ENCODE measurements at regions not wholly inside any gene's neighbourhood (a gene's known extent, or its start where the extent isn't known, plus 50 kb on each side); places are given as distances from the start of the nearest gene placed in this dataset.

DNA sequence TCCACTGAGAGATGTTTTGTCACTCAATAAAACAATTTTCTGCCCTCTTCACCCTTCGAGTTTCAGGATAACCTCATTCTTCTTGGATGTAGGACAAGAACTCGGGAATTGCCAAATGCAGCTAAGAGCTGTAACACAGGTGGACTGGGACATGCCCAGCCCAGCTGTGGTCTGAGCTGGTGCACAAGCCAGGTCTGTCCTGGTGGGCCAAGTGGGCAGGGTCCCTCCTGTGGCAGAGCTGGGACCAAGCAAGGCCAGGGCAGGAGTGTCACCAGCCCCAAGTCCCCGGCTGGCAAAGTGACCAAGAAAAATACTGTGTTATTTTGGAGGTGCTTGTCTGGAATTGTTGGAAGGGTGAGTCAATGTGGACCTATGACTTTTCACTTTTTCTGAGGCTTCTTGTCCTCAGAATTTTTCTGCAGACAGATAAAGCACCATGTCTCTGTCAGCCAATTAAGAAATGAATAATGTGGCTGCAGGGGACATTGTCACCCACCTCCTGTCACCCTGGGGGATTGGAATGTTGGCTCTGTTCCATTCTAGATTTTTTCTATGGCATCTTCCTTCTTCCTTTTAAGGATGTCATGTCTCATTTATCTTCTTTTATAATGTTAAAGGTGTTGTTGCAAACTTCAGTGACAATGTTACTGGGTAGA, 645.2 kb upstream of the EPHA6 start:
- no peak for DNase-seq

GRCh38 chr3:96172917-96173316, 641.5 kb upstream of the EPHA6 start:
- DNase-seq = no peak

GRCh38 chr3:96175500-96175899, 638.9 kb upstream of the EPHA6 start:
- no peak for DNase-seq

DNA sequence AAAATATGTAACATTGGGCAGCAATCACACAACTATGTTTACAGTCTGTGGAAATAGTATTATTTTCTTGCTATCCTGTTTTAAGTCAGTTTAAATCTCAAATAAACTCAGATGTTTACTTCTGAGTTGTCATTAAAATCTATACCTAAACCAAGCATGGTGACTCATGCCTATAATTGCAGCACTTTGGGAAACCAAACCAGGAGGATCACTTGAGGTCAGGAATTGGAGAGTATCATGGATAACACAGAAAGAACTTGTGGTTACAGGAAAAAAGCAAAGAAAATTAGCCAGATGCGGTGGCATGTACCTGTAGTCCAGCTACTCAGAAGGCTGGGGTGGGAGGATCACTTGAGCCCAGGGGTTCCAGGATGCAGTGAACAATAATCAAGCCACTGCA, 631.6 kb upstream of the EPHA6 start:
- DNase-seq = no peak

GRCh38 chr3:96183871-96184270, 630.5 kb upstream of the EPHA6 start:
- DNase-seq = no peak

DNA sequence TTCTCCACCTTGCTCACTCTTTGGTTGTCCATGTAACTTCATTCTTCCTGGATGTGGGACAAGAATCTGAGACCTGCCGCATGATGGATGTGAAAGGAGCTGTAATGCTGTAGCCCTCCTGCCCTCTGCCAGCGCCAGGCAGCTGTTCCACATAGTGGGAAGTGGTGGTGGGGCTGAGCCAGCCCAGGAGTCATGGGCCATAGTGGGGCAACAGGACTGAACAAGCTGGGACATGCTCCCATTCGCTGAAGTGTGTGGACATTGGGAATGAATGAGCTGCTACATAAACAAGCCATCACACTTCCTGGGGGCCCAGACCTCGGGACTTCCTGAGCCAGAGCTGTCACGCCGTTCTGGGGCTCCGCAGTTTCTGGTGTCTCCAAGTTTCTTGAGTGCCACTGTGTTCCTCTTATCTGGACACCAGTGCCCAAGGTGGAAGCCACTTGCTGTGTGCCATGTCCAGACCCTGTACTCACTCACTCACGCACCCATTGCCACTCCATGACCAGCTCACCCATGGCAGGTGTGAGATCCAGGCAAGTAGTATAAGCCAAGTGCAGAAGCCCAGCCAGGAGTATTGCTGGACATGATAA, 624.3 kb upstream of the EPHA6 start:
- DNase-seq = no peak

GRCh38 chr3:96192966-96193550, 621.3 kb upstream of the EPHA6 start:
- DNase-seq = no peak

- DNase-seq = no peak
Measured at GRCh38 chr3:96200897-96201296, 613.5 kb upstream of the EPHA6 start.

DNA sequence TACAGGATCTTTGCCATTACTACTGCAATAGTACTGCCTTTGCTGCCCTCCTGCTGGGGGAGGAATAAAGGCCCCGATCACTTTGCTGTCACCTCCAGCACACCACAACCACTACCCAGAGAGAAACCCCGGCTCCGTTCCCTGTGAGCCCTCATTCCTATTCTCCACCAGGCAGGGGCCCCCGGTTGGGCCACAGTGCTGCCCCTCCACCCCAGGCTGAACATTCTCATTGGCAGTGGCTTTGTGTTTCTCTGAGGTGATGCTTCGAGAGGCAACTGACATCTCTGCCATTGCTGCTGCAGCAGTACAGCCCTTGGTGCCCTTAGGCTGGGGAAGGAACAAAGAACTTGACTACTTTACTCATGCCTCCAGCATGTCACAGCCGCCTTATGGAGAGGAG, 612.9 kb upstream of the EPHA6 start:
- no peak for DNase-seq

GRCh38 chr3:96202181-96202580, 612.2 kb upstream of the EPHA6 start:
- DNase-seq = no peak

- no peak for DNase-seq
Measured at GRCh38 chr3:96209699-96210098, 604.7 kb upstream of the EPHA6 start.

DNA sequence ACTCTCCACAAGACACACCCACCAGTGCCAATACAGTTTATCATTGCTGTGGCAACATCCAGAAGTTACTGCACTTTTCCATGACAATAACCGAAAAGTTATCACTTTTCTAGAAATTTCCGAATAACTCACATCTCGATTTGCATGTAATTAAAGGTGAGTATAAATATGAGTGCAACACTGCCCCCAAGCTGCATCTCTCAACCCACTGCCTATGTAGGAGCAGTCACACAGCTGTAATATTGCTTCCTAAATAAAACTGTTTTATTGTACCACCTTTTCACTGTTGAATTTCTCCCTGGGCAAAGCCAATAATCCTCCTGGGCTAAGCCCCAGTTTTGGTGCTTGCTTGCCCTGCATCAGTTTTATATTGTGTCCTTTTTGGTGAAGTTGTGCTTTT, 601.0 kb upstream of the EPHA6 start:
- no peak for DNase-seq

- DNase-seq = no peak
Measured at GRCh38 chr3:96214941-96215340, 599.5 kb upstream of the EPHA6 start.

DNA sequence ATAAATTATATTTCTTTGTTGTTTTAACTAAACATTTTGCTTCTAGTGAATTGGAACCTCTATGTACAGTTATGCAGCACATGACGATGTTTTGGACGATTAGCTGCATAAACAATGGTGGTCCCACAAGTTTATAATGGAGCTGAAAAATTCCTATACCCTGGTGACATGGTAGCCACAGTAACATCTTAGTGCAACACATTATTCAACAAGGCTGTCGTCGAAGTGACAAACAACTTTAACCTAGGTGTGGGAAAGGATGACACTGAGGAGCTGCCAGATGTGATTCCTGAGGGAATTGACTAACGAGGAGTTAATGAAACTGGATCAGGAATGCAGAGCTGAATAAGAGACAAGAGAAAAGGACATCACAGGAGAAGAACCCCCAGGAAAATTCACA, 588.9 kb upstream of the EPHA6 start:
- DNase-seq = no peak

DNA sequence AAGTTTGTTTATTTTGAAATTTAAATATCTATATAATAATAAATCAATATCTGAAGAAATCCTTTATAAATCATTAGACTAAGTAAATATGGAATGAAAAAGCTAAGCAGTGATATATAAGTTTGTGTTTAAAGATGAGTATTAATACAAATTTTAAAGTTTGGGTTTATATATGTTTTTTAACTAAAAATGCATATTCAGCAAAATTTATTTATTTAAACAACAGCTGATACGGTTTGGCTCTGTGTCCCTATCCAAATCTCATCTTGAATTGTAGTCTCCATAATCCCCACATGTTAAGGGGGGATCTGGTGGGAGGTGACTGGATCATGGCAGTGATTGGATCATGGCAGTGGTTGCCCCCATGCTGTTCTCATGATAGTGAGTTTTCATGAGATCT, 580.7 kb upstream of the EPHA6 start:
- no peak for DNase-seq

DNA sequence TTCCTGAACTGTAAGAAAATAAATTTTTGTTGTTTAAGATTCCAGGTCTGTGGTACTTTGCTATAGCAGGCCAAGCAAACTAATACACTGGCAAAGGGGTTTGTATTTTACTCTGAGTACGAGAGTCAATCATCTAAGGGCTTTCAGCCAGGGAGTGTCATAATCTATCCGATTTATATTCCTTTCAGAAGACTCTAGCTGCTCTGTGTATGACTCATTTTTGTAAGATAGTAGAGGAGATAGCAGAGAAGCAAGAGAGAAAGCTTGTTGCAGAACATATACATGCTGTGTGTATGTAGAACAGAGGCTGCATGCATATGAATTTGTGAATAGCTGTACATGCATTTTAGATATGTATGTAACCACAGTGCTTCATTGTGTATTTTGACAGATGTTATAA, 577.9 kb upstream of the EPHA6 start:
- DNase-seq = no peak

DNA sequence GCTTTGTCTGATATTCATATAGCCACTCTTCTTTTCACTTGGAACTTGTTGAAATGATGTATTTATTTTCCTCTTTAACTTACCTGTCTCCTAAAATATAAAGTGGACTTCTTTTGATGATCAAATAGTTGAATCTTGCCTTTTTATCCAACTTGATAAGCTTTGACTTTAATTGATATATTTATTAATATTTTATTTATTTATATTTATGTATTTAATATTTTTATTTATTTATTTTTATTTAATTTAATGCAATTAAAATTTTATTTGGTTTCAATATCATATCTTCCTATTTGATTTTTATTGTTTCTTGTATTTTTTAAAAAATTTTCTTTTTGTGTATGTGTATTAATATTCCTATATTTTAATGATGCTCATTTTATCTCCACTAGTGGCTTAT, 555.1 kb upstream of the EPHA6 start:
- DNase-seq = no peak

DNA sequence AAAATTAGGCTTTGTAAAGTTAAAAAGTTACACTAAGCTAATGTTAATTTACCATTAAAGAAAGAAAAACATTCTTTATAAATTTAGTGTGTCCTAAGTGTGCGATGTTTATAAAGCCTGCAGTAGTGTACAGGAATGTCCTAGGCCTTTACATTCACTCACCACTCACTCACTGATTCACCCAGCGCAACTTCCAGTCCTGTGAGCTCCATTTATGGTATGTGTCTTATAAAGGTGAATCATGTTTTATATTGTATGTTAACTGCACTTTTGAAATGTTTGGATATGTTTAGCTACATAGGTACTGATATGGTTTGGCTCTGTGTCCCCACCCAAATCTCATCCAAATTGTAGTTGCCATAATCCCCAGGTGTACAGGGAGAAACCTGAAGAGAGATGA, 549.7 kb upstream of the EPHA6 start:
- DNase-seq = no peak

DNA sequence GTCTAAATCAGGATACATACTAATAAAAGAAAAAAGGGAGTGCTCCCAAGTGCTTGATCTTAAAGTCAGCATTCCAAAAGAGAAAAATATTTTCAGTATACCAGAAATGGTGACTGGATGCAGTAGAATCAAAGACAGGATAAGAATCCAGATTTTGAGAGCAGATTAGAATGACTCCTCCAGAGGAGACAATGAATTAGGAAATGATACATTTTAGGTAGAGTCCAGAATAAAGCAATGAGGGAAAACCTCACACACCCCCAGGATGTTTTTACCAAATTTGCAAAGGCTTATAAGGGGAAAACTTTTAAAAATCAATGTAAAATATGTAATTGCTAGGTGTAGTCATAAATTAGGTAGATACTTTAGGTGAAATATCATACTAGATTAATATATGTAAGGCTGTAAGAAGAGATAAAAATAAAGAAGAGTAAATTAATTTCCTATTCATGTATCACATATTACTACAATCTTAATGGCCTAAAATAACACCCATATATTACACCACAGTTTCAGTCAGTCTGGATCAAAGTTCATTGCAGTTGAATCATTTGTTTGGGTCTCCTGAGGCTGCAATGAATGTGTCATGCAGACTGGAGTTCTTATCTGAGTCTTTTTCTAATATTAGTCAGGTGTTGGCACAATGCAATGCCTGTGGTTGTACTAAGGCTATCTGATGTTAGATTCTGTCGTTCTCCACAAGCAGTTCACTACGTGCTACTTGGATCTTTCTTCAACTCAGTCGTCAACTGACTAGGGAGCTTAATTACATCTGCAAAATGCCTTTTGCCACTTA, 547.8 kb upstream of the EPHA6 start:
- DNase-seq = no peak

DNA sequence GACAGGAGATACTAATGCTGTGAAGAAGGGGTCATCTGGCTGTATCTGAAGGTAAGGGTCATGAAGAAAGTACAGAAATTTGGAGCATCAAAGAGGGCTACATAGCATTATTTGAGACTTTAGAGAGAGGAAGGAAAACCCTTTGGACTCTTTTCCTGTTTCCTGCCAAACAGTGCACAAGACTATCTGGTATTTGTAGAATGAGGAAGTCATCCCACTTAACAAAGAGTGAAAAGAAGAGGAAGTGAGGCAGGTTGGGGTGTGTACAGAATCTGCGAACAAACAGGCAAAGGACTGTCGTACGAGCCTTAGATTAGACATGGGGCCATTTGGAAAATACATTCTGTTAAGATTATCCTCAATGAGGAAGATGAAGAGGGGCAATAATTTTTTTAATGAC, 546.8 kb upstream of the EPHA6 start:
- DNase-seq = no peak

- peak; percentile 30 to 31 for DNase-seq
Measured at GRCh38 chr3:96294143-96294542, 520.3 kb upstream of the EPHA6 start.

- no peak for DNase-seq
Measured at GRCh38 chr3:96300743-96301142, 513.7 kb upstream of the EPHA6 start.

DNA sequence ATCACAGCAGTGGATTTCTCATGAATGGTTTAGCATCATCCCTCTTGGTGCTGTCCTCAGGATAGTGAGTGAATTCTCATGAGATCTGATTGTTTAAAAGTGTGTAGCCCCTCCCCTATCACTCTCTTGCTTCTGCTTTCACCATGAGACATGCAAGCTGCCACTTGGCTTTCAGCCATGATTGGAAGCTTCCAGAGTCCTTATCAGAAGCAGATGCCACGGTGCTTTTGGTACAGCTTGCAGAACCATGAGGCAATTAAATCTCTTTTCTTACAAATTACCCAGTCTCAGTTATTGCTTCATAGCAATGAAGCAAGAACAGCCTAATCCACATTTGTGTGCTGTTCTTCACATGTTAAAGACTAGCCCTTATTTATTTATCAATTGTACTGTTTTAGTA, 495.2 kb upstream of the EPHA6 start:
- DNase-seq = no peak

GRCh38 chr3:96324087-96324486, 490.3 kb upstream of the EPHA6 start:
- DNase-seq = no peak
